HG02623 (cell line): ENCODE measurements at regions not wholly inside any gene's neighbourhood (a gene's known extent, or its start where the extent isn't known, plus 50 kb on each side); places are given as distances from the start of the nearest gene placed in this dataset.

ENCODE experiments used
- ATAC-seq: cut with Tn5 transposase; IDR thresholded peaks from one replicate; pipeline ENCODE4 v1.9.1; 2021; ENCODE audit warnings: moderate library complexity; ENCODE audit not compliant: unreplicated experiment

- no peak for ATAC-seq
Observed at GRCh38 chr20:6884114-6884513, 116.6 kb downstream of the BMP2 start.

GRCh38 chr20:6886065-6886729 lies 118.7 kb downstream of the BMP2 start:
- no peak for ATAC-seq

DNA sequence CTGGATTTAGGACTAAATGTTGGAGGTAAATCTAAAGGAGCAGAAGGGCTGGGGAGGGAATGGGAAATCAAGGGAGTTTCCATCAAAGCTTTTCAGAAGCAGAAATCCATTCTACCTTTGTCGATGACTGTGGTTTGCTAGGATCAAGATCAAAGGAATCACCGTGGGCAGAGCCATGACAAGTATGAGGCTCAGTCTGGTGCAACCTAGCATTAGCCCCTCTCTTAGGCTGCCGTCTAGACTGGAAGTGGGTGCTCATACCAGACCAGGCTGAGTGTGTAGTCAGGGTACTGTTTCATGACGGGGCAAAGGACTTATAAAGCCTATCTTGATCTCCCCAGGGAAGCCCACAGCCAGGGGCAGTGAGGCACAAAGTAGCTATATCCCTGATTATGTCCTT lies 120.5 kb downstream of the BMP2 start:
- no peak for ATAC-seq

DNA sequence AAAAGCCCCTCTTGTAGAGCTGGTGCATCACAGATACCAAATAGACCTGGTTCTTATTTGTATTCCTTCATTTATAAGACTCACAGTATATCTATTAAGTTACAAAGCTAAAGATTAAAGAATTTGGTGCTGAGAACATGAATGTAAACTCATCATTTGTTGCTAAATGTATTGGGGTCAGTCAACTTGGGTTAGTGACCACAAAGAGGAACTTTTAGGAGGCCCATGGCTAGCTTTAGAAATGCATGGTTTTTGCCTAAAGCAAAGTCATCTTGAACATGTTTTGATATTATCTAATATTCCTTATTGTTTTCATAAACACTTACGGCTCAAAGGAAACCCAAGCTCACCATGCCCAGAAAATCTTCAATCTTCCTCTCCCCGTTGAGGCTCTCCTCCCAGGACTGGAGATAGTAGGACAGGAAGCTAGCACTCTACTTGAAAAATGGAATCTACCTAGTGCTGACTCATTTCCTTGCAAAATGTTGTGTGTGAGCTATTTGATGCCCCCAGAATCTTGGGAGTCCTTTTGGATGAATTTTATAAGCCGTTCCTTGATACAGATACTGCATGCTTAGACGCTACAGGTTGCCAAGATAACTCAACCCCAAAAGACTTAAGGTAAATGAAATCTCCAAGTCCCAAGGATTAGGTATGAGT lies 121.4 kb downstream of the BMP2 start:
- no peak for ATAC-seq

DNA sequence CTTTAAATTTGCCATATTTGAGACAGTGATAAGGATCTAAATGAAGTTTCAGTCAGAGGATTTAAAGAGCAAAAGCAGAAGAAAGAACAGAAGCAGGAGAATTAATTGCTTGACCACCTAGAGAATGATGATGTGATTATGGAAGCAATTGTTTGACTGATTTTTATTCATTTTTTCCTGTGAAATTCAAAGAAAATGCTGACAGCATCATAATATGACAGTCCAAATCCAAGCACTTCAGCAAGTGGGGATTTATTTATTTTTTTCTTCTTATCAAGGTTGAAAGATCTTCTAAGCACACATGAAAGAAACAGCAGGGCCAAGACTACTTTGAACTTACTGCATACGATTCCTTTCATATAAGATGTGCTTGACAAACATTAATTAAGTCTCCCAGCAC lies 125.2 kb downstream of the BMP2 start:
- no peak for ATAC-seq

DNA sequence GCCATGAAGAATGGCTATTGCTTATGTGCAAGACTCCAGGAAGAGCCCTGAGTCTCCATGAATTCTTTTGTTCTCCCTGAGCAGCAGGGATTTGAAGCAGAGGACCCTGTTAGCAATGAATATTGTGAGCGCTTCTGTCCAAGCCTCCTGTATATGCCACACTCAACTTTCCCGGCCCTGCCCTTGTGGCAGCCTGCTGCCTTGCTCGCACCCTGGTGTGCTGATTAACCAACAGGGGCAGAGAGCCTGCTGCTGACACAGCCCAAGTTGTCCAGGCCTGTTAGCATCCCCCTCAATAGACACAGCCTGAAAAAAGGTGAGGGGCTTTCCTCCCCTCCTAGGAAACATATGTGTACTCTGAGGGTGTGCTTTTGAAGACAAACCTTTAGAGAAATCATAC lies 131.4 kb downstream of the BMP2 start:
- ATAC-seq = no peak

DNA sequence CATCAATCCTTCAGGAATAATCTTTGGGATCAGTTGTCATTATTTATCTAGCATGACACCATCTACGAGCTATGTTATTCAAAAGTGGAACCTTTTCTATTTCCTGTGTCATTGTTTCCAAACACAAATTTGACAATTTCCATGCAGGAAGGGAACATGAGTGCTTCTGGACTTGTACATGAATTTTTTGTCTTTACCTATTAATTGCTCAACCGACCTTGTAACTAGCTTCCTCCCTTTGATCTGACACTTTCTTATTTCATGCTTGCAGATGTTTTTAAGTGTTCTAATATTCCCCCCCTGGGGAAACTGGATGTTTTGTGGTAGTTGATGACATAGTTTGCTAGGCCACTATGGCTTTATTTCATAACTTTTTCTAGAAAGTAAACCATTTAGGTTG lies 139.4 kb downstream of the BMP2 start:
- no peak for ATAC-seq

DNA sequence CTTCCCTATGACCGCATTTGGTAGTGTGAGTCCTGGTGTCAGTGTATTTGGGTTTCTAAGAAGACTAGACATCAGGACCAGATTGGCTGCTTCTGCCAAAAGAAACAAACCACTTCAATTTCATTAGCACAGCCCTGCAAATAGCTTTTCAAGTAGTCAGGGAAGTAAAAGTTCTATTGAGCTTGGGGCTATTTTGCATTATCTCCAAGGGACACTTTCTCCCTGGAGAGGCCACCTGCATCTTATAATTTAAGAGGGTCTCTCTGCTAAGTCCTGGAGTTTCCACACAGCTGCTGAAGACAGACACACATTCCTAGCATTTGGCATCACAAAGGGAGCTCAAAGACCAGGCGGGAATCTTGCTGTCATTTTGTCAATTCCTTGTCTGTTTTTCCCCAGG lies 141.2 kb downstream of the BMP2 start:
- no peak for ATAC-seq

DNA sequence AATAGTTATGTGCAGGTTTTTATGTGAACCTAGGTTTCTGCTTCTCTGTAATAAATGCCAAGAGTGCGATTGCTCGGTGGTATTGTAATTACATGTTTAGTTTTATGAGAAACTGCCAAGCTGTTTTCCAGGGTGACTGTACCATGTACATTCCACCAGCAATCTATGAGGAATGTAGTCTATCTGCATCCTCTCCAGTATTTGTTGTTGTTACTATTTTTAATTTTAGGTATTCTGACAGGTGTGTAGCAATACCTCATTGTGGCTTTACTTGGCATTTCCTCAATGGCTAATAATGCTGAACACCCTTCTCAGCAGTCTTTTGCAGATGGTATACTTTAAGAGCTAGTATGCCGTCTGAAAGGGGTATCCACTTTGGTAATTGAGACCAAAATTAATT lies 142.1 kb downstream of the BMP2 start:
- ATAC-seq = no peak

GRCh38 chr20:6914986-6915385 lies 147.5 kb downstream of the BMP2 start:
- no peak for ATAC-seq

DNA sequence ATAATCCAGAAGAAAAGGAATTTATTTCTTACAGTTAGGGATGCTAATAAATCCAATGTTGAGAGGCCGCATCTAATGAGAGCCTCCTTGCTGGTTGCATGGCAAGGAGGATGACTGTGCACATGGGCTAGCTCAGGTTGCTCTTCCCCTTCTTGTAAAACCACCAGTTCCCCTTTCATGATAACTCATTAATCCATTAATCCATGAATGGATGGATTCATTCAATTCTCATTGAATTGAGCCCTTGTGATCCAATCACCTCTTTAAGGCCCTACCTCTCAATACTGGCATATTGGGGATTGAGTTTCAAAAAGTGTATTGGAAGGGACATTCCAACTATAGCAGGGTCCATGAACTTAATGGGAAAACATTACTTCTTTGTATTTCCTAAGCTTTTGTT lies 149.5 kb downstream of the BMP2 start:
- ATAC-seq = no peak

GRCh38 chr20:6919792-6920468 lies 152.4 kb downstream of the BMP2 start:
- ATAC-seq = no peak

- ATAC-seq = no peak
Observed at GRCh38 chr20:6920991-6921613, 153.6 kb downstream of the BMP2 start.

GRCh38 chr20:6921717-6922386 lies 154.4 kb downstream of the BMP2 start:
- ATAC-seq = no peak

DNA sequence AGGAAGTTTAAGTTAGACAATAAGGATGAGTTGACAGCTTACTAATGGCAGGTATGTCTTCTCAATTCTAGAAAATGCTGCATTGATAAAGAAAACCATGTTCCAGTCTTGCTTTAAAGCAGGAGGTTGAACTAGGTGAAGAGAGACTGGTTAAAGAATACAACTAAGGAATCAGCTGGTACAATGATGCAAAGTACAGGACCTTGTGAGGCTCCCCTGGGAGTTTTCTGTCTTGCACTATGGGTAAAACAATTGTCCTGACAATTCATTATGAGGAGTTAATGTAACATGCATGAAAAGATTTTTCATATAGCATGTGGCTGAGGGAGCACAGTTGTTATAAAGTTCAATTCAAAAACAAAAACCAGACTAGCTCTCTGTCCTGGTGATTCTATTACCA lies 157.2 kb downstream of the BMP2 start:
- no peak for ATAC-seq

- ATAC-seq = no peak
Observed at GRCh38 chr20:6925744-6926278, 158.3 kb downstream of the BMP2 start.

GRCh38 chr20:6940048-6940447 lies 172.6 kb downstream of the BMP2 start:
- no peak for ATAC-seq

DNA sequence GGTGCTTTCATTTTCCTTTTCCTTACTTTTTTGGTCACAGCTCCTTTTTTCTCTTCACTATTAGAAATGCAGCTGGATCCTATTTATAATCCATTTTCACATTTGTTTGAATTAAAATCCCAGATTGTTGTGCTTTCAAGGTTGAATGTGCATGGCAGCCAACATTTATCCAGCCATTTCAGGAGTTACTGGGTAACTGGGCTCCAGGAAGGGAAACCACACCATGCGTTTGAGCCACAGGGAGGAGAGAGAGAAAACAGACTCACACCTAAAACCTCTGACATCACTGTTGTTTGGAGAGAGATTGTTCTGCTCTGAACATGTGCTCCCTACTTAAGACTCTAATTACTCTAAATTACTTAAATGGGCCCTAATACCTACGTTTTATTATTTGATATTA lies 173.4 kb downstream of the BMP2 start:
- ATAC-seq = no peak

GRCh38 chr20:6941571-6941970 lies 174.1 kb downstream of the BMP2 start:
- ATAC-seq = no peak

DNA sequence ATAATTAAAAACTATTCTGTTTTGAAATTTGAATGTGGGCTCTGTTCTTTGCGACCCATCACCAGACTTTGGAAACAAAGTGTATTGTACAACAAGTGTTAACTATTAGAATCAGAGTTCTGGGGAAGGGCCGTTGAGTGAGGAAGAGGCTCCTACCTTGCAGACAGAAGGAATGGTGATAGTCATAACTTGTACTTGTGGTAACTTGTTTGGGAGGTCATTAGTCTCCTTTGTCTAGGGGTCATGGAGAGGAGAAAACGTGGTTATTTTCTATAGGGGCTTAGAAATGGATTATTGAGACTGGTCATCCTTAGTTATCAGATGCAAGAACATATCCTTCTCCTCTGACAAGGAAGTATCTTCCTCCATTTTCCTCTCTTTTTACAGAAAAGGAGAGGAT lies 174.8 kb downstream of the BMP2 start:
- no peak for ATAC-seq

DNA sequence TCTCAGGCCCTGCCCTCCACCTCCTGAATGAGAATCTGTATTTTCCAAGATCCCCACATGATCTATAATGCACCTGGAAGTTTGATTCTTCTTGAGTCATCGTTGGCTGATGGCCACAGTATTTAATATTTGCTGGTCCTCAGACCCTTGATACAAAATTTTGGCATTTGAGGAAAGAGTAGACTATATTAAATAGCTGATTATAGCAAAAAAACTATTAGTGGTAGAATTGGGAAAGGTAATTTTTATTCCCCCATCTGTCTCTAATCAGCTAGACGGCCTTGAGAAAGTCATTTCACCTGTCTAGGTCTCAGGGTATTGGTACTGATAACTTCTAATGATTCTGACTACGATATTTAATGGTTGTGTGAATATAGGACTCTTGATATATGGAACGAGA lies 176.8 kb downstream of the BMP2 start:
- ATAC-seq = no peak
